ENCODE measurements at regions not wholly inside any gene's neighbourhood (a gene's known extent, or its start where the extent isn't known, plus 50 kb on each side); places are given as distances from the start of the nearest gene placed in this dataset.

GRCh38 chr11:33500861-33501479 lies 199.7 kb downstream of the C11orf91 start:
- DNase-seq: no peak
- Histone ChIP-seq H4K91ac (ENCODE audit: insufficient read length, low read depth, low read length) (no peak overlapping the region), H3T11ph (ENCODE audit: low read length) (no peak overlapping the region), H2BK15ac (ENCODE audit: low read depth, low read length) (no peak overlapping the region), H3K27ac (ENCODE audit: insufficient read length, low read depth, low read length) (no peak overlapping the region), H3K4me2 (ENCODE audit: insufficient read depth, insufficient read length, low read length) (no peak overlapping the region), H3K4me1 (ENCODE audit: insufficient read depth, low read length) (no peaks in the 10 kb centered on the region), H3K4ac (ENCODE audit: low read depth, low read length) (no peak overlapping the region), H3K23me2 (ENCODE audit: insufficient read length, low read depth, low read length, poor library complexity, severe bottlenecking) (no peaks in the 10 kb centered on the region), H4K8ac (replicated peaks; ENCODE audit: insufficient read length, low read depth, low read length) (no peak overlapping the region), H3K23ac (ENCODE audit: insufficient read length, low read depth, low read length) (no peak overlapping the region), H2BK12ac (ENCODE audit: insufficient read length, low read depth, low read length) (no peak overlapping the region), H3K14ac (ENCODE audit: insufficient read depth, low read length) (no peak overlapping the region), H2BK20ac (ENCODE audit: low read depth, low read length, poor library complexity, severe bottlenecking) (no peak overlapping the region), H2BK5ac (ENCODE audit: insufficient read length, low read length) (no peak overlapping the region), H4K5ac (ENCODE audit: insufficient read length, low read depth, low read length) (no peak overlapping the region), H3K18ac (ENCODE audit: insufficient read length, low read depth, low read length) (no peak overlapping the region), H3K79me1 (ENCODE audit: insufficient read depth, low read depth, low read length, poor library complexity, severe bottlenecking) (no peaks in the 10 kb centered on the region), H3K27me3 (ENCODE audit: insufficient read depth, low read length) (no peaks in the 10 kb centered on the region), H3K56ac (ENCODE audit: insufficient read length, low read depth, low read length) (no peak overlapping the region), H2AFZ (ENCODE audit: low read length) (no peak overlapping the region), H4K20me1 (ENCODE audit: control insufficient read depth, insufficient read depth, insufficient read length) (no peaks in the 10 kb centered on the region), H2BK120ac (ENCODE audit: low read depth, low read length, poor library complexity, severe bottlenecking) (no peak overlapping the region), H3K9me3 (ENCODE audit: control insufficient read depth, low read depth, low read length) (no peaks in the 10 kb centered on the region), H2AK5ac (ENCODE audit: insufficient read length, low read length) (no peak overlapping the region), H3K79me2 (ENCODE audit: insufficient read depth, low read length) (no peaks in the 10 kb centered on the region), H3K9ac (ENCODE audit: extremely low read depth, insufficient read length, low read length) (no peak overlapping the region)
- Mint-ChIP-seq H3K27me3 (ENCODE audit: low read depth) (peaks cover 8% of the 10 kb centered on the region; the same call in 1 of the 2 replicates), H3K4me3 (no peak overlapping the region), H3K9me3 (no peaks in the 10 kb centered on the region; a peak in 1 of 5 replicates), H3K27ac (no peak overlapping the region), H3K4me1 (no peaks in the 10 kb centered on the region), H3K36me3 (ENCODE audit: insufficient read depth in 1 of 3, low read depth in 3 of 3) (no peaks in the 10 kb centered on the region)
- no peak for TF ChIP-seq CTCF (conservative IDR thresholded peaks at IDR 0.05)
- whole genome bisulfite sequencing (ENCODE audit: extremely low coverage, insufficient read length, low lambda C conversion rate): no CpG with 5 or more reads among the region's 2 CpGs
